B cell (primary cell): ENCODE measurements at regions not wholly inside any gene's neighbourhood (a gene's known extent, or its start where the extent isn't known, plus 50 kb on each side); places are given as distances from the start of the nearest gene placed in this dataset.

Experiments
- ATAC-seq: fragments of 200-7000 bp; cut with Tn5 transposase; one replicate; pipeline ENCODE4 v1.10.0; 2021; ENCODE audit warnings: low read depth, mild to moderate bottlenecking, moderate number of reproducible peaks, moderate library complexity
- CTCF ChIA-PET: fragments of 350-600 bp; sonication (Branson Sonifier 250); formaldehyde crosslinking; loops from one replicate; lab custom pipeline; 2021; ENCODE audit warnings: antibody characterized with exemption, inconsistent platforms; lab: Charles Lee
- POLR2A ChIA-PET: fragments of 350-600 bp; sonication (Branson Sonifier 250); formaldehyde crosslinking; loops from one replicate; lab custom pipeline; 2021; ENCODE audit warnings: antibody characterized with exemption; lab: Charles Lee
- DNase-seq: peaks from one replicate; pipeline ENCODE4 v3.0.0; 2013
- H2AFZ ChIP-seq: 2 replicates; pipeline ENCODE4 v1.6.1; 2012; ENCODE audit warnings: mild to moderate bottlenecking, low read depth, low read length; ENCODE audit not compliant: insufficient read depth, poor library complexity, severe bottlenecking
- H3K27ac ChIP-seq, 2 donors: 1 replicate in 1 of 2; 2 replicates in 1 of 2; pipeline ENCODE4 v1.5.1; 2012 to 2013; ENCODE audit warnings: low read length in 2 of 2, mild to moderate bottlenecking in 2 of 2, moderate library complexity in 1 of 2
- H3K27me3 ChIP-seq, 4 experiments: fragments of 200-600 bp in 1 of 4; sonication (generic) in 1 of 4; replicated peaks in 1 of 4; 1 replicate in 2 of 4; 2 replicates in 2 of 4; pipeline versions ENCODE4 v1.6.1 to v1.7.0; 2013 to 2016; ENCODE audit warnings: low read length in 3 of 4, mild to moderate bottlenecking in 2 of 4, mixed read lengths in 1 of 4, moderate library complexity in 1 of 4; ENCODE audit not compliant: insufficient read depth in 4 of 4, control insufficient read depth in 3 of 4; ENCODE audit errors: control extremely low read depth in 1 of 4
- H3K36me3 ChIP-seq, 2 experiments: replicated peaks in 1 of 2; 1 replicate in 1 of 2; 2 replicates in 1 of 2; pipeline versions ENCODE4 v1.6.1 to v1.7.1; 2013; ENCODE audit warnings: low read length in 1 of 2; ENCODE audit not compliant: insufficient read depth in 2 of 2, control insufficient read depth in 1 of 2; ENCODE audit errors: control extremely low read depth in 1 of 2, extremely low read depth in 1 of 2
- H3K4me1 ChIP-seq, 2 donors: fragments of 200-600 bp in 1 of 2; sonication (generic) in 1 of 2; 1 replicate in 1 of 2; 2 replicates in 1 of 2; pipeline versions ENCODE4 v1.5.1 to v1.6.1; 2013 to 2017; ENCODE audit warnings: low read length in 2 of 2; ENCODE audit not compliant: control insufficient read depth in 2 of 2, insufficient read depth in 2 of 2
- H3K4me2 ChIP-seq: replicated peaks from 2 replicates; pipeline ENCODE3; 2012; ENCODE audit warnings: mild to moderate bottlenecking, low read depth, low read length; ENCODE audit not compliant: poor library complexity, severe bottlenecking
- H3K4me3 ChIP-seq, 5 experiments: fragments of 200-600 bp in 1 of 5; sonication (generic) in 1 of 5; 1 replicate in 3 of 5; 2 replicates in 2 of 5; pipeline versions ENCODE4 v1.5.1 to v1.7.0; 2011 to 2016; ENCODE audit warnings: low read length in 4 of 5, mild to moderate bottlenecking in 4 of 5, low read depth in 2 of 5, control low read depth in 1 of 5, moderate library complexity in 1 of 5; ENCODE audit not compliant: insufficient read depth in 1 of 5; ENCODE audit errors: control extremely low read depth in 1 of 5, extremely low read depth in 1 of 5
- H3K79me2 ChIP-seq: fragments of 200-600 bp; sonication (generic); one replicate; pipeline ENCODE4 v1.6.0; 2016; ENCODE audit warnings: low read length; ENCODE audit not compliant: control insufficient read depth, insufficient read depth
- H3K9ac ChIP-seq: fragments of 200-600 bp; sonication (generic); 2 replicates; pipeline ENCODE4 v1.6.1; 2017; ENCODE audit warnings: mild to moderate bottlenecking, low read length, moderate library complexity
- H3K9me3 ChIP-seq, 3 donors: one replicate each; pipeline versions ENCODE4 v1.6.1 to v1.7.1; 2013; ENCODE audit warnings: low read length in 2 of 3; ENCODE audit not compliant: control insufficient read depth in 2 of 3, insufficient read depth in 1 of 3; ENCODE audit errors: control extremely low read depth in 1 of 3
- H4K20me1 ChIP-seq: 2 replicates; pipeline ENCODE4 v1.6.0; 2012; ENCODE audit warnings: mild to moderate bottlenecking, low read length; ENCODE audit not compliant: insufficient read depth, control insufficient read depth, poor library complexity, severe bottlenecking
- H3K27ac Mint-ChIP-seq: one replicate; pipeline ENCODE4 v1.8.0; 2021; ENCODE audit warnings: mixed read lengths
- H3K27me3 Mint-ChIP-seq: one replicate; pipeline ENCODE4 v1.8.0; 2021; ENCODE audit warnings: mixed read lengths
- H3K4me1 Mint-ChIP-seq: one replicate; pipeline ENCODE4 v1.8.0; 2021; ENCODE audit warnings: mixed read lengths
- H3K4me3 Mint-ChIP-seq: one replicate; pipeline ENCODE4 v1.8.0; 2021; ENCODE audit warnings: mixed read lengths
- H3K9me3 Mint-ChIP-seq: one replicate; pipeline ENCODE4 v1.8.0; 2022; ENCODE audit warnings: mixed read lengths; ENCODE audit not compliant: insufficient read depth
- CTCF ChIP-seq: fragments of 200-600 bp; IDR thresholded peaks from one replicate; pipeline ENCODE4 v1.8.0; 2022; ENCODE audit warnings: antibody characterized with exemption, mild to moderate bottlenecking
- EZH2 ChIP-seq: IDR thresholded peaks from 2 replicates; pipeline ENCODE4 v1.6.1; 2012; ENCODE audit warnings: borderline replicate concordance, low read depth, mild to moderate bottlenecking, moderate library complexity, low read length; ENCODE audit not compliant: insufficient read depth, poor library complexity, severe bottlenecking
- WGBS: methylation state at CpG from one replicate; pipeline ENCODE4 v1.1.5; 2013; ENCODE audit warnings: missing lambda C conversion rate; ENCODE audit not compliant: insufficient coverage; 5-methylcytosine and 5-hydroxymethylcytosine counted together
- intact Hi-C: fragments of 100-400 bp; cut with micrococcal nuclease; formaldehyde crosslinking; loops from one replicate; pipeline ENCODE4 v1.10.0; 2022

- ATAC-seq = no peak
- WGBS = no CpG with 5 or more reads among the region's 3 CpGs
- no peak for DNase-seq
- H3K4me2 ChIP-seq = no peak overlapping the region
- no peaks in the 10 kb centered on the region for H4K20me1 ChIP-seq
- Mint-ChIP-seq H3K27ac (no peak overlapping the region), H3K4me1 (peaks cover 11% of the 10 kb centered on the region), H3K9me3 (no peaks in the 10 kb centered on the region), H3K27me3 (peaks cover 9% of the 10 kb centered on the region), H3K4me3 (no peak overlapping the region)
- no peak overlapping the region for H2AFZ ChIP-seq
- TF ChIP-seq EZH2 (no peak), CTCF (no peak)
- ChIA-PET CTCF (no interaction called here), POLR2A (no interaction called here)
- no peaks in the 10 kb centered on the region for H3K36me3 ChIP-seq
- H3K27me3 ChIP-seq = no peaks in the 10 kb centered on the region
- H3K4me1 ChIP-seq = peaks cover 3 to 8% of the 10 kb centered on the region in 2 donors
- no peaks in the 10 kb centered on the region for H3K79me2 ChIP-seq
- no peak overlapping the region for H3K9ac ChIP-seq
- peaks cover 0 to 2% (median 0%) of the 10 kb centered on the region in 3 donors for H3K9me3 ChIP-seq
- no peak overlapping the region for H3K27ac ChIP-seq
- no peak overlapping the region for H3K4me3 ChIP-seq
- intact Hi-C loops = no loop called here
These were observed 69.4 kb upstream of the DYRK2 start for GRCh38 chr12:67578976-67579661.

GRCh38 chr12:67579662-67580003, 68.9 kb upstream of the DYRK2 start:
- no peak for ATAC-seq
- H3K27ac ChIP-seq = no peak overlapping the region
- no peaks in the 10 kb centered on the region for H3K9me3 Mint-ChIP-seq
- ChIA-PET POLR2A (no interaction called here), CTCF (no interaction called here)
- H3K27ac Mint-ChIP-seq = no peak overlapping the region
- H3K9me3 ChIP-seq = peaks cover 0 to 2% (median 0%) of the 10 kb centered on the region in 3 donors
- H3K36me3 ChIP-seq = no peaks in the 10 kb centered on the region
- H3K4me3 Mint-ChIP-seq = no peak overlapping the region
- intact Hi-C loops = no loop called here
- DNase-seq = no peak
- peaks cover 3 to 8% of the 10 kb centered on the region in 2 donors for H3K4me1 ChIP-seq
- H3K27me3 ChIP-seq = no peaks in the 10 kb centered on the region
- H3K79me2 ChIP-seq = no peaks in the 10 kb centered on the region
- WGBS = no CpG with 5 or more reads among the region's 1 CpG
- TF ChIP-seq EZH2 = no peak
- no peak for TF ChIP-seq CTCF
- H4K20me1 ChIP-seq = no peaks in the 10 kb centered on the region
- H3K4me3 ChIP-seq = no peak overlapping the region
- H3K4me2 ChIP-seq = no peak overlapping the region
- no peak overlapping the region for H2AFZ ChIP-seq
- H3K27me3 Mint-ChIP-seq = peaks cover 9% of the 10 kb centered on the region
- H3K9ac ChIP-seq = no peak overlapping the region
- H3K4me1 Mint-ChIP-seq = peaks cover 11% of the 10 kb centered on the region
